ACHN (cell line): ENCODE measurements at regions not wholly inside any gene's neighbourhood (a gene's known extent, or its start where the extent isn't known, plus 50 kb on each side); places are given as distances from the start of the nearest gene placed in this dataset.
"Not testable (repeated sequence)": the region's sequence is repeated elsewhere in the genome, so short reads cannot be mapped to it uniquely, and the experiment has no call there.

ENCODE experiments used
- DNase-seq: peaks from one replicate; pipeline ENCODE4 v3.0.0-alpha.2; 2015
- in situ Hi-C: cut with HindIII; loops from 2 replicates; pipeline ENCODE4 v1.10.0; 2017; ENCODE audit warnings: low sequenced_read_pairs, low pct_ligation_motif_present, low pct_unique_long_range_greater_than_20kb

- in situ Hi-C loops = no loop called here
- DNase-seq = no peak
Measured at GRCh38 chr5:51696122-51696521, 312.9 kb downstream of the ISL1 start.

GRCh38 chr5:51702046-51702445, 318.8 kb downstream of the ISL1 start:
- in situ Hi-C loops, DNase-seq: not testable (repeated sequence)

DNA sequence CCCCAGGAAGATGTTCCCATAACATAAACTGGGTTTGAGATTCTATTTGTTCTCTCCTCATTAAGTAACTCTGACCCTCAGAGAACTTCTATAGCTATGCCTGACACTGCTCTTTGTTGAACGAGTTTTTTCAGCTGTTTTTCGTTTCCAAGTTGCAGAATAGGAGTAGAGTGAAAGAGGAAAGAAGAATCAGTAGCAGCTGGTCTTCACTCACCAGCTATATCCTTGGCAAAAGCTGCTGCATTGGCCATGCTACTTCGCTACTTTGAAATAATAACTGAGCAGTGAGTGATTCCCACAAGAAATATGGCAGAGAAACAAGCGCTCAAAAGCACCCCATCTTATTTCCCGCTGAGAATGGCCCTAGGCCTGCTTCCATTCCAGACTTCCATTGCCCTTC, 329.0 kb downstream of the ISL1 start:
- no peak for DNase-seq
- in situ Hi-C loops = no loop called here

DNA sequence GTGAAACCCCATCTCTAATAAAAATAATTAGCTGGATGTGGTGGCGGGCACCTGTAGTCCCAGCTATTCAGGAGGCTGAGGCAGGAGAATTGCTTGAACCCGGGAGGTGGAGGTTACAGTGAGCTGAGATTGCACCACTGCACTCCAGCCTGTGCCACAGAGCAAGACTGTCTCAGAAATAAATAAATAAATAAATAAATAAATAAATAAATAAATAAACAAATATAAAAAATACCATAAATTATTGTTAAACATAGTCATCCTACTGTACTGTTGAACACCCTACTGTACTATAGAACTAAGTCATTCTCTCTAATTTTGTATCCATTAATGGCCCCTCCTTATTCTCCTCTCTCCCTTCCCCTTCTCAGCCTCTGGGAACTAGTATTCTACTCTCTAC, 332.2 kb downstream of the ISL1 start:
- DNase-seq, in situ Hi-C loops: not testable (repeated sequence)

DNA sequence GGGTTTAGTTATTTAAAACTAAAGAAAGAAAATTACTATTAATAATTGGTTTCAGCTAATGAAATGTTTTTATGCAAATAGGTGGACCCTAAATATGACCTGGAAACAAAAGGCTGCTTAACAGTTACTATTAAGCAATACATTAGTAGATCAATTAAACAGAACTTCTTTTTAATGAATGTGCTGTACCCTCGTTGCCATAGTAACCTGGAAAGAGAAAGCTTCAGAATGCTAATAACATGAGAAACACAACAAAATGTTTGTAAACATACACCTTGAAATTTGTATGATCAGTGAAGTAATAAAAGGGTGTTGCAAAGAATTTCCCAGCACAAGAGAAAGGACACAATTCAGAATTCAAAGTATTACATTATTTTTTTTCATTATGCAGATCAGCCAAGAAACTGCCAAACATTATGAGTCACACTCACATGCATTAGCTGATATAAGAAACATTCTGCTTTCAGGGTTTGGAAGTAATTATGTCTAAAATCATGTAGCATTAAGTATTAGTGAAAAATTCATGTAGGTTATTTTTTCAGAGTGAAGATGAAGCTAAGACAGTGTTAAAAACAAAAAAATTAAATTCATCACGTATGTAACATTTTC, 348.3 kb downstream of the ISL1 start:
- no peak for DNase-seq
- in situ Hi-C loops = no loop called here

DNA sequence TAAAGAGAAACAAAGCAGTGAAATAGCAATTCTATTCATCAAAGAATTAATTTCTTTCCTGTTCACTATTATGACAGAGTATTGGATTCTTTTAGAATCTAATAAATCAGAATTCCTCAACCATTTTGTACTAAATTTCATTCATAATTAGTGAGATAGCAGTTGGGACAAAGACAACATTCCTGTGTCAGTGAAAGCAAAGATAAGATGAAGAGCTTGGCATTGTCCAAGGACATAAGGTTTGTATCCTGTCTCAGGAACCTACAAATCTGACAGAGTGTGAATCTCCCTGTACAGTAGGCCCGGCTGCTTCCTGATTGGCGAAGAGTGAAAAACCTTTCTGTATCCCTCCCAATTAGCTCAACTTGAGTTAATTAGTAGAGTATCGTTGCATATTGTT, 349.1 kb downstream of the ISL1 start:
- no peak for DNase-seq
- in situ Hi-C loops = no loop called here

- no peak for DNase-seq
- in situ Hi-C loops = no loop called here
Measured at GRCh38 chr5:51734677-51735076, 351.4 kb downstream of the ISL1 start.

DNA sequence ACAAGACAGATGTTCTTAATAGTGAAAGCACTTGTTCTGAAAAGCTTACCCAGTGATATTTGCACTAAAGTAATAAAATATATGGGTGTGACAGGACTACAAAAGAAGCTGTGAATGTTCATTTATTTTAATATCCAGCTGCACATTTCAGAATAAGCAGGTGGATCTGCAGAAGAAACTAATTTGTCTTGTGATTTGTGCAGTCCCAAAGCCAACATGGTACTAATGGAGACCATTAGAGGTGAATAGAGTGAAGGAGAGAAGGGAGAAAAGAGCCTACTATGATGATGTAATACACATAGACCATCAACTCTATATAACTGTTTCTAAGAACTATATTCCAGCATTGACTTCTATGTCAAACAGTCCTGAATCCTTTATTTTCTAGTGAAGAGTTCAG, 362.8 kb downstream of the ISL1 start:
- DNase-seq = no peak
- in situ Hi-C loops = no loop called here

GRCh38 chr5:51748647-51749046, 365.4 kb downstream of the ISL1 start:
- no peak for DNase-seq
- in situ Hi-C loops = no loop called here
